ENCODE measurements at regions not wholly inside any gene's neighbourhood (a gene's known extent, or its start where the extent isn't known, plus 50 kb on each side); places are given as distances from the start of the nearest gene placed in this dataset.

DNA sequence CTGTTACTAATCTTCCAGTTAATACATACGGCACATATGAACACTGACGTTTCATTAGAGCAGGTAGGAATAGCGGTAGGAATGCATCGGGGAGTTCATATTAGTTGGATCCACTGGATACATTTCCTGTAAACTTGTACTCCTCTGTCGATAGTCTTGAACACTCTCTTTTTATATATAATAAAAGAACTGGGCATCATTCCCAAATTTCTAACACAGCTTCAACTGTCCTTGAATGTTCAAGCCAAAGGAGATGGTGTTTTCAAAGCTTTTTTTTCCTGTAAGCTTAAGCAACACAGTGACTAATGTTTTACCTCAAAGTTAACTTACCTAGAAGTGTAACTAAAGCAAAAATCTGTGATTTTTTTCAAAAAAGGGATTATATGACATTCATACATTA, 195.3 kb downstream of the UTRN start:
- TF ChIP-seq ELF4 (IDR thresholded peaks at IDR 0.05) (no peak), L3MBTL2 (conservative IDR thresholded peaks at IDR 0.05) (no peak), SP1 (IDR thresholded peaks at IDR 0.05) (no peak), BHLHE40 (IDR thresholded peaks at IDR 0.05; ENCODE audit: borderline replicate concordance) (no peak), HDGF (IDR thresholded peaks at IDR 0.05; ENCODE audit: borderline replicate concordance) (no peak), TARDBP (IDR thresholded peaks at IDR 0.05) (no peak), FOXM1 (IDR thresholded peaks at IDR 0.05; ENCODE audit: borderline replicate concordance) (no peak), SUZ12 (IDR thresholded peaks at IDR 0.05) (no peak), ARNT (IDR thresholded peaks at IDR 0.05) (no peak), PKNOX1 (IDR thresholded peaks at IDR 0.05) (no peak), LEF1 (IDR thresholded peaks at IDR 0.05; ENCODE audit: borderline replicate concordance) (no peak)
